SHP77 (cell line): ENCODE measurements at regions not wholly inside any gene's neighbourhood (a gene's known extent, or its start where the extent isn't known, plus 50 kb on each side); places are given as distances from the start of the nearest gene placed in this dataset.
"Not testable (repeated sequence)": the region's sequence is repeated elsewhere in the genome, so short reads cannot be mapped to it uniquely, and the experiment has no call there.

ENCODE experiments used
- DNase-seq, 2 experiments: peaks; one replicate each; lab custom pipeline; 2025; lab: John Stamatoyannopoulos, UW

DNA sequence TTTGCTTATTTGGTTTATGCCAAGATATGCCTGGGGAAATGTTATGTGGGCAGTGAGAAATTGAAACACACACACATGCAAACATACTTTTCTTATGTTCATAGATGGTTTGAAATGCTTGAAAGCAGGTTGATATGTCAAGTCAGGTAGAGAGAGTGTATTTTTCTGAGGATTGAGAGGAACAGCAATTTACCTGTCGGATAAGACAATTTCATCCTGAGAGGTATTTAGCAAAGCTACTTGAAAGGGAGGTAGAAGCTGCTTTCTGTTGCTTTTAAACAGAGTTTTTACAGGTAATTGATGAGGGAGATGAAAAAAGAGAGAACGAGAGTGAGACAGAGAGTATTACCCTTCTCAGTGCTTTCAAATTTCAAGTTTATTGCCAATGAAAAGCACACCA lies 854.3 kb downstream of the CDH8 start:
- DNase-seq, result no peak

DNA sequence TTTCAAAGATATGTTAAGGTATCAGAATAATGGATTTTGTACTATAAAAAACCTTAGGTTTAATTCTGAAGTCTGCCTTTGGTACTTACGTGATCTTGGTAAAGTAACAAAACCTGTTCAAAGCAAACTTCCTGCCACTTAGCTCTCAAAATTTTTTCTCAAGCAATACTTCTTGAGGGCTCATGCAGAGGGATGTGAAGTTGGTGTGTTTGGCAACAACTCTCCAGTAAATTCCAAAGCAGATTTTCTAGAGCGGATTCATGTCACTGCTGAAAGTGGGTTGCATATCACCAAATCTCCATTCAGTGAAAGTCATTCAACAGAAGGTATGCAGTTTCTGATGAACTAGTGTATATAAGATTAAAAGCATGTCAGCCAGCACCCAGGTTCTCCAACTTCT lies 856.7 kb downstream of the CDH8 start:
- no peak for DNase-seq

DNA sequence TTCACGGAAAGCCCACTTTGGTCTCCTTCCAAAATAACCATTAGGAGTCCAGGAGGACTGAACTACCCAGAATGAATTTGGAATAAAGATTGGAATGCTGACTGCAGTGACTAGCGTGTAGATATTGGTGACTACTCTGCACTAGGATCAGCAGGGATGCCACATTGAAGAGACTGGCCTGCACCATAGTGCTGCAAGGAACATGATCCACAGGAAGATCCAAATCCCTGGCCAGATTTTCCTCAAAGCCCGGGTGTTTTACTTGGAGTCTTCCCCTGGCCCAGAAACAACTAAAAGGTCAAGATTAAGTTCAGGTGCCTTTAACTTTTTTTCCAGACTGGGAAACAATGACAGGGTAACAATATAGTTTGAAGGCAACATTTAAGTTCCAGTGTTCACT lies 870.4 kb downstream of the CDH8 start:
- no peak for DNase-seq

DNA sequence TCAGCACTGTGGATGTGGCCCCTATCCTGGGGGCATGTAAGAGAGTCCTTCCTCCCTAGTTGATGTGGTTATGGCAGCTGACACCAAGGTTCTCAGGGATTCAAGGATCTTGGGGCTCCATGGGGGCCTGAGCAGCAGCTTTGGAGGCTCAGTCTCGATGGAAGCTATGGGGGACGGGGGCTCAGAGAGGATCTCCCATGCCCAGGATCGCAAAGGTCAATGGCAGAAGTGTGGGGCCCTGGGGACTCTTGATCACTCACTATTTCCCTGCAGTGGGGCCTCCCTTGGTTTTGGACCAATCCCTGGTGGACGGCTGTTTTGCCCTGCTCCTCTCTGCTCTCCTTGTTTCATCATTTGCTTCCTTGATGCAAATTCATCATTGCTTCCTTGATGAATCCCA lies 885.9 kb downstream of the CDH8 start:
- DNase-seq, result no peak

DNA sequence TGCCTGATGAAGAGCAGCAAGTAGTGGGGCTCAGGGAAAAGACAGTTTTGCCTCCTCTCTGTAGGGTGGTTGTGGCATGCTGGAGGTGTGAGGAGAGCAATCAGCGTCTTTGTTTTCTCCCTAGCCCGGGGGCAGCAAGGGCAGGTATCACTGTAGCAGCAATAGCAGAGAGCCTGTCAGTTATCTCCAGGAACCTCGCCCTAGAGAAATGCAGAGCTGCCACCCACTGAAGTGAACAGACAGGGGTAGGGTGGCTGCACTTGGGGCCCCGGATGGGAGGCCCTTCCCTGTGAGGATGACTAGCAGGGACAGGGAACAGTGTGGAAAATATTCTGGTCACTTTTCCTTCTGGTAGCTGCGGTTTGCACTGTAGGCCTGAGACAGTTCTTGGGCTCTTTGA lies 886.5 kb downstream of the CDH8 start:
- DNase-seq, result no peak

DNA sequence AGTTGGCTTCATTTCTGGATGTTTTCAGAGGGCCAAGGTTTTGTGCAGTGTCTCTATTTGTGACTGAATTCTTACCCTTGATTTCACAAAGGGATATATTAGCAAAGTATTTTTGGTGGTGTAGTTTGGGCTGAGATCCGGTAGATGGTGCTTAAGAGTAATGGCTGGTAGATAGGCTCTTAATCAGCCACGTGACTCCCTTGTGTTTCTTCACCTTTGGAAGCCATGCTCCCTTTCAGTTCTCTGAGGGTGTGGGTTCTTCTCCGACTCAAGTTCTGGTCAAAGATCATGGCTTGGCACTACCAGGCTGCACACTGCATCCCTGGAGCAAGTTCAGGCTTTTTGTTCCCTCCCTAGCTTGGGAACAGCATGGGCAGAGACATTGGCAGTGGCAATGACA lies 887.3 kb downstream of the CDH8 start:
- DNase-seq, result peak in 1 of 2 experiments; percentile 17

DNA sequence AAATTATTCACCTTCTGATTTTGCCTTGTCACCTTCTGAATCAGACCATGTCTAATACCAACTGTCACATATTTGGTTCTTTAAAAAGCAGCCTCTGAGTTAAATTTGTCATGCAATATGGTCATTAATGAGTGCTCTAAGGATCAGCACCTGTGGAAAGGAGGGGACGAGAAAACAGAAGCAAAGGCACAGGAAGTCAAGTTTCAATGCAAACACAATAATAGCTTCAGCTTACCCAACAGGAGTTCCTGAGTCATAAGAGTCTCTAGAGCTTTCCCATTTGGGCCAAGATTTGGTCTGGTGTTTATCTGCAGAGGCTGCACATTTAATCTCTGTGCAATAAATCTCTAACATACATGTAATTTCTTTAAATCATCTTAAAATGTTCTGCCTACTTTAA lies 889.8 kb downstream of the CDH8 start:
- no peak for DNase-seq

DNA sequence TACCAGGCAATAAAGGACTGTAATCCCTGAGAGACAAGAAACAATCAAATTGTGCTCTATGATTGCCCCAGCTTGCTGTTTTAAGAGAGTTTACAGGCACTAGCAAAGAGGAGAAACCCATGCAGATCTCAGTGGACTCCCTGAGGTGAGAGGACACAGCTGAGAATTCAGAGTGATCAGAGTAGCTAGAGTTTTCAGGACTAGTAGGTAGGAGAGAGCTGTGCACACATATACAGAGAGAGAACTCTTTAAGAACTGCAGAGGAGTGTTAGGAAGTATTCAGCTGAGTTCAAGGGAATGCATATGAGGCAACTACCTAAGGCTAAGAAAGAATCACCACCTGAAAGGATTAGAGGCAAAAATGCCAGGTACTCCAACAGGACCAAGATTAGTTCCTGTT lies 904.8 kb downstream of the CDH8 start:
- DNase-seq, result no peak

DNA sequence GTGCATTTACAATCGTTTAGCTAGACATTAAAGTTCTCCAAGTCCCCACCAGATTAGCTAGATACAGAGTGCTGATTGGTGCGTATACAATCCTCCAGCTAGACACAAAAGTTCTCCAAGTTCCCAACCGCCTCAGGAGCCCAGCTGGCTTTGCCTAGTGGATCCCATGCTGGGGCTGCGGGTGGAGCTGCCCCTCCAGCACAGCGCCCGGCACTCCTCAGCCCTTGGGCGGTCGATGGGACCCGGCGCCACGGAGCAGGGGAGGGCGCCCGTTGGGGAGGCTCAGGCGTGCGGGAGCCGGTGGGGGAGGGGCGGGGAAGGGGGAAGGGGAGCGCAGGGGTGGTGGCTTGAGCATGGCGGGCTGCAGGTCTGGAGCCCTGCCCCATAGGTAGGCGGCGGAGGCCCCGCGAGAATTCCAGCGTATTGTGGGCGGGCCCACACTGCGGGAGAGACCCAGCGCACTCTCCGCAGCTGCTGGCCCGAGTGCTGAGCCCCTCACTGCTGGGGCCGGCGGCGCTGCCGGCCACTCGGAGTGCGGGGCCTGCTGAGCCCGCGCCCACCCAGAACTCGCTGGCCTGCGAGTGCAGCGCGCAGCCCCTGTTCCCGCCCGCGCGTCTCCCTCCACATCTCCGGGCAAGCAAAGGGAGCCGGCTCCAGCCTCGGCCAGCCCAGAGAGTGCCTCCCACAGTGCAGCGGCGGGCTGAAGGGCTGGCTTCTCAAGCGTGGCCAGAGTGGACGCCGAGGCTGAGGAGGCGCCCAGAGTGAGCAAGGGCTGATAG lies 907.5 kb downstream of the CDH8 start:
- DNase-seq, result no peak

DNA sequence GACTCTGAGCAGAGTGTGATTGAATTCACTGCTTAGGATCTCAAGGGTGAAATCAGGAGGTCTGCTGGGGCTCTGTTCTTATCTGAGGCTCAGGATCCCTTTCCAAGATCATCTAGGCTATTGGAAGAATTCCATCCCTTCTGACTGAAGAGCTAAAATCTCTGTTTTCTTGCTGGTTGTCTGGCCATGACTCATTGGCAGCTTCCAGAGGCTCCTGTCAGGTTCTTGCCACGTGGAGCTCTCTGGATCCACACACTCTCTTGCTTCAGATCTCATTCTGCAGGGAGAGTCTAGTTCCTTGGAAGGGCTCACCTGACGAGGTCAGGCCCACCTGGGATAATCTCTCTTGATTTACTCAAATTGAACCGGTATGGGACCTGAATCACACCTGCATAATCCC lies 930.7 kb downstream of the CDH8 start:
- DNase-seq, result no peak

DNA sequence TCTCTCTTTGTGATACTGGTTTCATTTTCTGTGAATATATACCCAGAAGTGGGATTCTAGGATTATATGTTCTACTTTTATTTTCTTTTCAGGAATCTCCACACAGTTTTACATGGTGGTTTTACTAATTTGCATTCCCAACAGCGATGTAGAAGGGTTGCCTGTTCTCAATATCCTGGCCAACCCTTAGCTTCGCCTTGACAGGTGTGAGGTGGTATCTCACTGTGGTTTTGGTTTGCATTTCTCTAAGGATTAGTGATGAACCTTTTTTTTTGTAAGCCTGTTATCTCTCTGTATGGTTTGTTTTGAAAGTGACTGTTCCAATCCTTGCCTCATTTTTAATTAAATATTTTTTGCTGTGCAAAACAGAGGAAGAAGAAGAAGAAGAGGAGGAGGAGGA lies 937.7 kb downstream of the CDH8 start:
- no peak for DNase-seq

DNA sequence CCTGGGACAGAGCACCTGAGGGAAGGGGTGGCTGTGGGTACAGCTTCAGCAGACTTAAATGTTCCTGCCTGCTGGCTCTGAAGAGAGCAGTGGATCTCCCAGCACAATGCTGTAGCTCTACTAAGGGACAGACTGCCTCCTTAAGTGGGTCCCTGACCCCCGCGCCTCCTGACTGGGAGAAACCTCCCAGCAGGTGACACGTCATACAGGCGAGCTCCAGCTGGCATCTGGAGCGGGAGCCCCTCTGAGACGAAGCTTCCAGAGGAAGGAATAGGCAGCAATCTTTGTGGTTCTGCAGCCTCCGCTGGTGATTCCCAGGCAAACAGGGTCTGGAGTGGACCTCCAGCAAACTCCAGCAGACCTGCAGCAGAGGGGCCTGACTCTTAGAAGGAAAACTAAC lies 944.9 kb downstream of the CDH8 start:
- DNase-seq, result not testable (repeated sequence)

DNA sequence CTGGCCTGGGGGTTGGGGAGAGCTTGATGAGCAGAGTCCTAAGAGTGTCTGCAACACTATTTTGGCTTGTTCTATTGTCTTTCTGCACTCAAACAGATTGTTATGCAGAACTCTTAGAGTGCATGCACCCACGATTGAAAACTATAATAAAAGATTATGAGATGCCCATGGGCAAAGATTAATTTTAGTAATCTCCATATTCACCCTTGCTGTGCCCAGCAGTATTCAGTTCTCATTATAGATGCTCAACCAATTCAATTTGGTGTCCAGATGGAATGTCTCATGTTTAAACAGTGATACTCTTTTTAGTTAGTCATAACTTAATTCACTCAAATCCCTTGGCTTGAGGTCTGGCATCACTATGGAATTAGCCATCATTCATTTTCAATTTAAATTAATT lies 952.5 kb downstream of the CDH8 start:
- no peak for DNase-seq

DNA sequence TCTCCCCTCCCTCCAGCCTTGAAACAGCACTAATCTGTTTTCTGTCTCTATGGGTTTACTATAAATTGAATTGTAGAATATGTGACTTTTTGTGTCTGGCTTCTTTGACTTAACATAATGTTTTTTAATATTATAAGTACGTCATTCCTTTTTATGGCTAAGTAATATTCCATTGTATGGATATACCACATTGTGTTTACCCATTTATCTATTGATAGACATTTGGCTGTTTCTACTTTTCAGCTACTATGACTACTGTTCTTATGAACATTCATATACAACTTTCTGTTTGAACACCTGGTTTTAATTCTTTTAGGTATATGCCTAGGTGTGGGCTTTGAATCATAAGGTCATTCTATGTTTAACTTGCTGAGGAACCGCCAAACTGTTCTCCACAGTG lies 961.9 kb downstream of the CDH8 start:
- no peak for DNase-seq

DNA sequence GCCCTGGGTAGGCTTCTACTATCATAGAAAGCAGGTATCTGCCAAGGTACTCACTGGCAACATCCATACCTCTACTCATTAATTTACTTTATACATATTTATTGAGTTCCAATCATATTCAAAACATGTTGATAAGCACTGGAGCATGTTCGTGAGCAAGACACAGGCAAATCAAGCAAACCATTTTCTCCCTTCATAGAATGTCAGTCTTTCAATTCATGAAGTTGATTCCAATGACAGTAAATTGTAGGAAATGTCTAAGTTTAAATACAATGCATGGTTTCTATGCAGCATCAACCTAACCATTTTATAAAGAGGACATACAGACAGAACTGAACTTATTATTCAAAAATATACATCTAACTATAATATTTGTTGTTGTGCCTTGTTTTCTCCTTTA lies 978.6 kb downstream of the CDH8 start:
- no peak for DNase-seq

DNA sequence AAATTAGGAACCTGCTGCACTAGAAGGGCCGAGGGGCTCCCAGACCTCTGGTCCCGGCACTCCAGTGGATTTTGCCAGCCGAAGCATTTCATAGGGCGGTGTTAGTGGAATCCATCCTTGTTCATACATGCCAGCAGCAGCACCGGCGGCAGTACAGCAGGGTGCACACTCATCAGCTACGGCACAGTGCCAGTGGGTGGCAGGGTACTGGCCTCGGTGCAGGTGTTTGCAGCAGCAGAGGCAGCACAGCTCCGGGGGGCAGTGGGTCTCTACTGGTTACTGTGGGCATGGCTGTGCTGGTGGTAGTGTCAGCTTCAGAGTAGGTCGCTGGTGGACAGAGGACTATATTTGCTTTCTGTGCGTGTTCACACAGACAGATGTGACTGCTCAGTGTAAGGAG lies 985.7 kb downstream of the CDH8 start:
- DNase-seq, result peak in 1 of 2 experiments; percentile 43

DNA sequence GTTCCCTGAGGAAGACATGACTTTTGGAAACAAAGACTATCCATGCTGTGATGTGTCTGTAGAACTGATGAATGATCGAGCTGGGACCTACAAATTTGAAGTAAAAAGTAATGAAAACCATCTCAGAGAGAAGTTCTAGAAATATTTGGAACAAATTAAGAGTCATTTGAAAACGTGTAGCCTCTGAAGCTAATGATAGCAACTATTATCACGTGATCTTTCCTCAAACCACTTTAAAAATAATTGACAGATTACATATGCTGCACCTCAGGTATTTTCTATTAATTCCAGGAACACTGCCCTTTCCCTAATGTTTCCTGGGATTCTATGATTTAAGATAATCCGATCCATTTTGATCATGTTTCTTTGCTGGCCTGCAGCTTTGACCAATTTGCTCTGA lies 990.3 kb downstream of the CDH8 start:
- no peak for DNase-seq

DNA sequence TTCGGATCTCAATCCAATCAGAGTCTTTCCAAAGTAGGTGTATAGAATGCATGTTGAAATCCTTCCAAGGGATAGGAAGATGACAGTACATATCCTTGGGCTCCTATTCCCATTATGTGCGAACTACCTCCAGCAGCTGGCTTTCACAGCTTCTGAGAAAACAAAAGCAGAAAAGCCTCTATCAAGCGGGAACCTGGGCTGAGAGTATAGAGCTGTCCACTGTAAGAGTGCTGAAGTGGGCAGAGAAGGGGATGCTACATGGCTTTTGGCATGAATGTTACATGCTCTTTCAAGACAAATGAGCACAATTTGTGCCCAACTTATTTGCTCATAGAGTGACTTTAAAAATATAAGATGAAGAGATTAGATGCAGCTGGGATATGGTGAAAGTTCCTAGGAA lies 993.5 kb downstream of the CDH8 start:
- no peak for DNase-seq

DNA sequence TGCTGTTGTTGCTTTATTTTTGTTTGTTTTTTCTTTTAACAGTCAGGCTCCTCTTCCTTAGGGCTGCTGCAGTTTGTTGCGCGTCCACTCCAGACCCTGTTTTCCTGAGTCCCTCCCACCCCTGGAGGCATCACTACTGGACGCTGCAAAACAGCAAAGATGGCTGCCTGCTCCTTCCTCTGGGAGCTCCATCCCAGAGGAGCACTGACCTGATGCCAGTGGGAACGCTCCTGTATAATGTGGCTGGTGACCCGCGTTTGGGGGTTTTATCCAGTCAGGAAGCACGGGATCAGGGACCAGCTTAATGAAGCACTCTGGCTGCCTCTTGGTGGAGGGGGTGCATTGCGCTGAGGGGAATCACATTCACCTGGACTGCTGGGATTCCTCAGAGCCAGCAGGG lies 1005.6 kb downstream of the CDH8 start:
- DNase-seq, result no peak

DNA sequence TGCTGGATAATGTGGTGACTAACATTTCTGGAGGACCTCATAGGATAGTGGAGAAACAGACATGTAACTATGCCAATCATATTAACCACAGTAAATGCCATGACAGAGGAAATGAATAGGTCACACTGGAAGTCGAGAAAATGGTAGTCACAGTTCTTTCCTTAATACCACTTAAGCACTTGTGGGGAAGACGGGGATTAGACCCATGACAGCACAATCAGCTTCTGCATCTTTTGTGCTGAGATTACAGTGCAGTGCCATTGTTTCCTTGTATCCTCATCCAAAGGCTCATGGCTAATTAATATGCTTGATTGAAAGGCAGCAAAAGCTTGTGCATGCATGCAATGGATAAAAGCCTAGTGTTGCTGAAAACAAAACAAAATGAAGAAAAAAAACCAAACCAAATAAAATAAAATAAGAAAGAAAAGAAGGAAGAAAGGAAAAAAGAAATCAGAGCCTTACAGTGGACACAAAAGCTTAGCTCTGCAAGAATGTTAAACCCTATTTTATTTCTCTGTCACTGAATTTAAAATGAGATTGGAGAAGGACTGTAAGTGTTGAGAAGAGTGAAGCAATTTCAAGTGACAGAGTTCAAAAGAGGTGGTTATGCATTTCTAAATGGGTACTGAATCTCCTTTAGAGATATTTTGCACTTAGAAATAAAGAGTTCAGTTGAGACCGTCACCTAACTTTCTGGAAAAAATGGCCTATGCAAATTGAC lies 1011.9 kb downstream of the CDH8 start:
- no peak for DNase-seq

DNA sequence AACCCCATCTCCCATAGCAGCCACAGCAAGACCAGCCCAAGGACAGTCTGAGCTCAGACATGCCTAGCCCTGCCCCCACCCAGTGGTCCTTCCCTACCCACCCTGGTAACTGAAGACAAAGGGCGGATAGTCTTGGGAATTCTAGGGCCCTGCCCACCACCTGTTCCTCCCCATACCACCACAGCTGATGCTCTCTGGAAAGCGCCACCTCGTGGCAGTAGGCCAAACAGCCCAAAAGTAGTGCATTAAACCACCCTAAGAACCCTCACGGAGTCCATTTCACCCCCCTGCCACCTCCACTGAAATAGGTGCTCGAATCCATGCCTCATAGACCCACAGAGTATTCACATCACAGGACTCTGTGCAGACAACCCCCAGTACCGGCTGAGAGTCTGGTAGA lies 1021.4 kb downstream of the CDH8 start:
- no peak for DNase-seq

DNA sequence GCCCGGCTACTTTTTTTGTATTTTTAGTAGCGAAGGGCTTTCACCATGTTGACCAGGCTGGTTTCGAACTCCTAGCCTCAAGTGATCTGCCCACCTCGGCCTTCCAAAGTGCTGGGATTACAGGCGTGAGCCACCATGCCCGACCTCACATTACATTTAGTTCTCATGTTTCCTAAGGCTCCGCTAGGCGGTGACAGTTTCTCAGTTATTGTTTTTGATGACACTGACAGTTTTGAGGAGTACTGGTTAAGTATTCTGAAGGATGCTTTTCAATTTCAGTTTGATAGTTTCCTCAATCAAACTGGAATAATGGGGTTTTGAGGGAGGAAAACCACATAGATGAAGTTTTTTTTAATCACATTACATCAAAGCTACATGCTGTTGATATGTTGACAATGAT lies 1028.5 kb downstream of the CDH8 start:
- DNase-seq, result no peak

DNA sequence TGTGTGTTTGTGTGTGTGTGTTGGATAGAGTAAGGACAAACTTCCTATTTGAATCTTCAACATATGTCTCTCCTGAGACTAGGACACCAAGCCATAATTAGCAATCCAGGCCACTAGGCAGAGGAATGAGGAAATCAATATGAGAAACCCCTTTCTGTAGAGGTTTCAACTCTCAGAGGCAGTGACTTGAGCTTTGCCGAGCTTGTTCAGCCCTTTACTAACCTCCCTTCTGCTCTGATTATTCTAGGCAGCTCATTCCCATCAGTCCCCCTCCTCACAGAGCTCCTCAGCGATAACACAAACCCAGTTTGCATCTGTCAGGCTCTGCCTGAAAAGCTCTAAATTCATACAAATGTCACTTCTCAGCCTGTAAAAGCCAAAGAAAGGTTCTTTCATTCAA lies 1030.3 kb downstream of the CDH8 start:
- no peak for DNase-seq
